GM12864 (cell line): ENCODE measurements at regions not wholly inside any gene's neighbourhood (a gene's known extent, or its start where the extent isn't known, plus 50 kb on each side); places are given as distances from the start of the nearest gene placed in this dataset.

Source experiments
- DNase-seq: peaks from one replicate; pipeline ENCODE4 v3.0.0-alpha.2; 2011; ENCODE audit warnings: low read depth
- H3K4me3 ChIP-seq: 2 replicates; pipeline ENCODE4 v1.5.1; 2011; ENCODE audit warnings: mild to moderate bottlenecking, low read depth, low read length, control low read depth
- TF ChIP-seq, protein P1 (sequence below): IDR thresholded peaks from 2 replicates; pipeline ENCODE4 v1.5.1; 2011; ENCODE audit warnings: low read depth, mild to moderate bottlenecking, moderate library complexity, low read length, control low read depth, inconsistent platforms; ENCODE audit errors: missing control alignments

DNA sequence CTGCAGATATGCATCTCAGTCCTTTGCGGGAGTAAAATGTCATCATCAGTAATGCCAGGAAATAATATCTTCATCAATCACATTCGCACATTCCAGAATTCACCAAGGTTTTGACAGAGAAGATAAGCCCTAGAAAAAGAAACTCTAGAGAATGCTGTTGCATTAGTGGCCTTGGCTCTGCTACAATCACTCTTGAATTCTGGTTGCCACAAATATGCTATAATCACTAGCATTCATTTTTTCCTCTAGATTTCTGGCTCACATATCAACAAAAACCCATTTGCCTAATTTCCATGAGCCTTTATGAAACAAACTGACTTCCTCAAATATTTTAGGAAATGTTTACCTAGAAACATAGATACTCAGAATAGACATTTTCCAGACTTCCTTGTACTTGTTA is 653.4 kb downstream of the ANXA1 start:
- no peak for DNase-seq
- TF ChIP-seq, protein P1, sequence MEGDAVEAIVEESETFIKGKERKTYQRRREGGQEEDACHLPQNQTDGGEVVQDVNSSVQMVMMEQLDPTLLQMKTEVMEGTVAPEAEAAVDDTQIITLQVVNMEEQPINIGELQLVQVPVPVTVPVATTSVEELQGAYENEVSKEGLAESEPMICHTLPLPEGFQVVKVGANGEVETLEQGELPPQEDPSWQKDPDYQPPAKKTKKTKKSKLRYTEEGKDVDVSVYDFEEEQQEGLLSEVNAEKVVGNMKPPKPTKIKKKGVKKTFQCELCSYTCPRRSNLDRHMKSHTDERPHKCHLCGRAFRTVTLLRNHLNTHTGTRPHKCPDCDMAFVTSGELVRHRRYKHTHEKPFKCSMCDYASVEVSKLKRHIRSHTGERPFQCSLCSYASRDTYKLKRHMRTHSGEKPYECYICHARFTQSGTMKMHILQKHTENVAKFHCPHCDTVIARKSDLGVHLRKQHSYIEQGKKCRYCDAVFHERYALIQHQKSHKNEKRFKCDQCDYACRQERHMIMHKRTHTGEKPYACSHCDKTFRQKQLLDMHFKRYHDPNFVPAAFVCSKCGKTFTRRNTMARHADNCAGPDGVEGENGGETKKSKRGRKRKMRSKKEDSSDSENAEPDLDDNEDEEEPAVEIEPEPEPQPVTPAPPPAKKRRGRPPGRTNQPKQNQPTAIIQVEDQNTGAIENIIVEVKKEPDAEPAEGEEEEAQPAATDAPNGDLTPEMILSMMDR: no peak
- H3K4me3 ChIP-seq: no peak overlapping the region

DNA sequence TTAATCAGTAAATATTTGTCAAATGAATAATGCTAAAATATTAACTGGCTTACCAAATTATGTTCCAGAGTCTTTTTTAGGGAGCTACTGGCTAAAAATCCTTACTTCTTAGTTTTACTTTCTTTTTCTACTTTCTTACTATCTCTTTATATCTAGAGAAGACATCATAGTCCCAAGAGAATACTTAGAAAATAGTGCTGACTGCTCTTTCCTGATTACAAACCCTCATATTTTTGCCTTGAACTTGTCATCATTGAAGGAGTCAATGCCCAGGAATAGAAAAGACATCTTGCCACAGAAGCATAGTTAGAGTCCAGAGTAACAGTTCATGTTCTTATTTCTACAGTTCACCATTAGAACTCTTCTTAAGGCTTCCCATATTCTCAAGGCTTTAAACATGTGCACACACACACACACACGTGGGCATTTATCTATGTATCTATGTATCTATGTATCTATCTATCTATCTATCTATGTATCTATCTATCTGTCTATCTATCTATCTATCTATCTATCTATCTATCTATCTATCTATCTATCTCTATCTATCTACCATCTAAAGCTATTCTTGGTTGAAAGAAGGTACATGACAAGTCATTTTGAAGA is 654.3 kb downstream of the ANXA1 start:
- no peak overlapping the region for H3K4me3 ChIP-seq
- no peak for DNase-seq
- TF ChIP-seq, protein P1: no peak

DNA sequence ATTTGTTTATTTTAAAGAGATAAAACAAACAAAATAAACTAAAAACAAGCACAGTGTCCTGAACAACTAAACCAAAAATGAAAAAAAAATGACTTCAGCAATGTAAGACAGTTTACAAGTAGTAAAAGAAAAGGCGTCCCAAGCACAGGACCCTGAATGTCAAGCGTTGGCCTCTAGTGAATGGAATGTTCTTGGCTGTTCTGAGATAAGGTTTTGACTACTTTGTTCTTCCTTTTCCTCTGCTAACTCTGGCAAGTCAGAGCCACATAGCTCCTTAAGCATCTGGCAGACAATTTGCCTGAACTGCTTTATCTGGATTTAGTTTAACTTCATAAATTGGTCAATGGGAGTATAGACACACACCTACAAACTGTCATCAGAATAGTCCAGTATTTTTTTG is 655.2 kb downstream of the ANXA1 start:
- H3K4me3 ChIP-seq: no peak overlapping the region
- DNase-seq: no peak
- TF ChIP-seq, protein P1: no peak

DNA sequence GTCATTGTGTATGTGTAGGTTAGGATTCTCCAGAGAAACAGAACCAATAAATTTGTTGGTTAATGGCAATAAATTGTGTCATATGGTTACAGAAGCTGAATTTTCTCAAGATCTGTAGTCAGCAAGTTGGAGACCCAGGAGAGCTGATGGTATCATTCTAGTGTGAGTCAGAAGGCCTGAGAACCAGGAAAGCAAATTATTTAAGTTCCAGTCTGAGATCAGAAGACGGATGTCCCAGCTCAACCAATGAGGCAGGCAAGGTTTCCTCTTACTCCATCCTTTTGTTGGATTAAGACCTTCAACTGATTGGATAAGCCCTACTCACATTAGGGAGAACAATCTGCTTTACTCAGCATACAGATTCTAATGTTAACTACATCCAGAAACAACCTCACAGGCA is 656.3 kb downstream of the ANXA1 start:
- DNase-seq: no peak

DNA sequence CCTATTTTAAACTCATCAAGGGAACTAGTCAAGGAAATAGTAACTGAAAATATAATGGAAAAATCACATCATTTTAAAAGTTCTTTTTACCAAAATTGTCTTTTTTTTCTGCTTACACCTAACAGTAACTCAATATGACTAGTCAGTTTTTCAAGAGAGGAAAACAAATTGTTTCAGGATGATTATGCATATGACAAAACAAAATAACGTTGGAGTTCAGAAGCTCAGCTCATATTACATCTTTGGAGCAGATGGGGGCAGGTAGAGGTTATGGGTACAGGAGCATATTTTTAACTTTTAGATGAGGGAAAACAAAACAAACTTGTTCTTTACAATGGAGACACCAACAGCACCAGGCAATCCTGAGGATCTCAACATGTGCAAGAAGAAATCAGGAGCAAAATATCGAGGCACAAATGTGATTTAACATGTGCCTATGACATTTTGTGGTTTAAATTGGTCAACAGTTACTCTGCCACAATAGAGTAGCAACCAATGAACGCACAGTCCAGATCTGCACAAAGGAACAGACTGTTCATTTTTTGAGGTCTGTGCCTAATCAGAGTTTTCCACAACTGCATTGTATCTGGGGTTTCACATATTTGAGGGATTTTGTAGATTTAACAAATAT is 659.0 kb downstream of the ANXA1 start:
- no peak overlapping the region for H3K4me3 ChIP-seq
- DNase-seq: no peak
- TF ChIP-seq, protein P1: no peak

More for the DNA sequence above, 656.3 kb downstream of the ANXA1 start:
- TF ChIP-seq, protein P1: no peak
- no peak overlapping the region for H3K4me3 ChIP-seq

DNA sequence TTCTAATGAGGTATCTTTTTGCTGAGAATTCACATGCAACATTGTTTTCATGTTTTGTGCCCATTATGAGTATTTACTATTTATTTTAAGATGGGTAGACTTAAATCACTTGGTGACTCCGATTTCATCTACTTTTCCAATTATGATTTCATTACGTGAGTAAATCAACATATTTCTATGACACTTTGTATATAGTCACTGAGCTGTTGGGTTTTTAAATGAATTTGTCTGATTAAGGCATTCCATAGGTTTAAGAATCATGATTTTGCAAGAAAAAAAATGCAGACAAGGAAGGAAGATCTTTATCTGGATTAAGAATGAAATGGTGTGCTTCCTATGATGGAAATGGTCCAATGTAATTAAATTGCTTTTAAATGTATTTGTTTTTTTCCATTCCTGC is 661.9 kb downstream of the ANXA1 start:
- TF ChIP-seq, protein P1: no peak
- no peak overlapping the region for H3K4me3 ChIP-seq
- DNase-seq: no peak

DNA sequence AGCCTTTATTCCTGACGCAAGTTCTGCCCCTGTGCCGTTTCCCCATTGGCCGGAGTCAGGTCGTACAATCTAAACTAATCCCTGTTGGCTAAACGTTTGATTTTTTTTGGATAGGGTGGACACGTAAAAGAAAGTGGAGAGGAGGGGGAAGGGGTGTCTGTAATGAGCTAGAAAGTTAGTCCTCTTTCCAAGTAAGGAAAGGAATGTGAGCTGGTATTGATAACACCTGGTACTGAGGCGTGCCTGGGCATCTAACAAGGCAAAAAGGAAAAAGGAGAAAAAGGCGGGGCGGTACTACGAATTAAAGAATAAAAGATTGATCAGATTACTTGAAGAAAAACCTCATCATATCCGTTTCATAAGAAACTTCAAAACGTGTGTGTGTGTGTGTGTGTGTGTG is 665.2 kb downstream of the ANXA1 start:
- no peak for DNase-seq
- TF ChIP-seq, protein P1: no peak
- no peak overlapping the region for H3K4me3 ChIP-seq
